Stimulated activated CD4-positive, alpha-beta T cell treated with anti-CD3 and anti-CD28 coated beads, Interleukin-2, amount 100 ng/mL, for 48 hours (primary cell): ENCODE measurements at regions not wholly inside any gene's neighbourhood (a gene's known extent, or its start where the extent isn't known, plus 50 kb on each side); places are given as distances from the start of the nearest gene placed in this dataset.

Experiments
- DNase-seq, 2 donors: peaks; one replicate each; pipeline ENCODE4 v3.0.0-alpha.2; 2020

DNA sequence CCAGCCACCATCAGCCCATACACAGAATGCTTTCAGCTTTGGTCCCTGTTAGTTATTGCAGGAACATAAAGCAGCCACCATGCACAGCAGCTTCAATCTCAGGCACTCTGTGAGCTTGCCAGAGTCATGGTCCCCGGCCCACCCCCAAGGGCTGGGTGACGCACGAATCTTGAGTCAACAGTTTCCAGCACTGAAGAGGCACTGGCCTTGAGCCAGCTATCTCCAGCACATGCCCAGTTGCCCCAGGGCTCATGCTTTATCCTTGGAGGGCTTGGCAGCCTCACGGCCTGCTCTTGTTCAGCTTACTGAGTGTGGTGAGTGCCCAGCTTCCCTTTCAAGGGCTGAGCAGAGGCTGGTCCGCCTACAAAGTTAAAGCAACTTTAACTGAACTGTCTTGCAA, 200.7 kb upstream of the RAB4A start:
- no peak for DNase-seq

DNA sequence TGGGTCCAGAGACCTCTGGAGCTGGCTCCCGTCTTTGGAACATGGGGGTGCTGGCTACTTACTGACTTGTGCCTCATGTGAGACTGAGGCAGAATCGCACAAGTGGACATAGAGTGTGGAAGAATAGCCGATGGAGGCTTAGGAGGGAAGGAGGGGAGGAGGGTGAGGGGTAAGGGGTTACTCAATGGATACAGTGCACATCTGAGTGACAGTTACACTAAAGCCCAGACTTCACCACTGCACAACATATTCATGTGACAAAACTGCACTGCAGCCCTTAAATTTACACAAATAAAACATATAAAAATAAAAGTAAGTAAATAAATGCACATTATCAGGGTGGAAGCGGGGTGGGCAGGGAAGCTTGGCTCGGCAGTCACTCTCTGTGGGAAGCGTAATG, 197.7 kb upstream of the RAB4A start:
- DNase-seq: no peak

DNA sequence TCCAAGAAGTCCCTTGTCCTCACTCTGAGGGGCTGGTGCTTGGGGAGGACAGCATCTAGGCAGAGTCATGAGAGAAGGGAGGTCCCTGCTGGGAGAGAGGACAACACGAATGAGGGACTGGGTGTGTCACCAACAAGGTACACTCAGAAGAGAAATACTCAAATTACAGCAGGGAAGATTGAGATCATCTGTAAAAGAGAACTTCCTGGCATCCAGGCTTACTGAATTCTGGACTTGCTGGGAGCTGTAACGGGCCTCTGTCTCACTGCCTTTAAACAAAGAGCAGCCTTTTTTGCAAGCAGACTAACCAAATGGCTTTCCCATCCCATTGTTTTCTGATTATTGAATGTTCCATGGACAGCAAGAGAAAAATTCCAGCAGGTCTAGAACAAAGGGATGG, 195.7 kb upstream of the RAB4A start:
- DNase-seq: no peak

DNA sequence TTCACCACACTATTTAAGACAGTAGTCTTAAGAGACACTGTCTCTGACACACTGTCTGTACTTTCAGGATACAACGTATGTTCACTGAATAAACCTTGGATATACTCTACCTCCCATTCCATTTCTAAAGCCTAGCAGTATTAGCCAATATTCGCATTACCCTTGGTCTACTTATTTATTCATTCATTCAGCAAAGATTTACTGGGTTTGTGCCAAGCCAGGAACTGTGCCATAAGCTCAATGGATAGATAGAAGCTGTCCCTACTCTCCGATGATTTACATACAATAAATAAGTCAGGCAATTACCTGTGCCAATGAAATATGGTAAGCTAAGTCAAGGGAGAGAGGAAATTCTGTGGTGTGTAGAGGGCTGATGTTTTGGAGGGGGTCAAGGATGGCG, 195.2 kb upstream of the RAB4A start:
- DNase-seq: no peak

DNA sequence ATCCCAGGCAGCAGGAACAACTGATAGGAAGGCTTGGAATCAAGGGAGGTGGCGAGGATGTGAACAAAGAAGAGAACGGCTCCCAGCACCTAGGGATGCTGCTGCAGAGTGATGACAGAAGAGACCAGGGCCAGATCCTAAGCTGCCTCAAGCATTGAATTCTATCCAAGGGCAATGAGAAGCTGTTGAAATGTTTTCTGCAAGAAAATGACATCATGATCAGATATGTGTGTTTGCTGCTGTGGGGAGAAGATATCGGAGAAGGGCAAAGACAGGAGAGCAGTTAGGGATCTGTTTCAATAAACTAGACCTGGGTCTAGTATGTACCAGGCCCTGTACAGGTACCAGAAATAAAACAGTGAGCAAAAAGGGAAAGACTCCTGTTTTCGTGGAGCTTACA, 194.7 kb upstream of the RAB4A start:
- DNase-seq: no peak

DNA sequence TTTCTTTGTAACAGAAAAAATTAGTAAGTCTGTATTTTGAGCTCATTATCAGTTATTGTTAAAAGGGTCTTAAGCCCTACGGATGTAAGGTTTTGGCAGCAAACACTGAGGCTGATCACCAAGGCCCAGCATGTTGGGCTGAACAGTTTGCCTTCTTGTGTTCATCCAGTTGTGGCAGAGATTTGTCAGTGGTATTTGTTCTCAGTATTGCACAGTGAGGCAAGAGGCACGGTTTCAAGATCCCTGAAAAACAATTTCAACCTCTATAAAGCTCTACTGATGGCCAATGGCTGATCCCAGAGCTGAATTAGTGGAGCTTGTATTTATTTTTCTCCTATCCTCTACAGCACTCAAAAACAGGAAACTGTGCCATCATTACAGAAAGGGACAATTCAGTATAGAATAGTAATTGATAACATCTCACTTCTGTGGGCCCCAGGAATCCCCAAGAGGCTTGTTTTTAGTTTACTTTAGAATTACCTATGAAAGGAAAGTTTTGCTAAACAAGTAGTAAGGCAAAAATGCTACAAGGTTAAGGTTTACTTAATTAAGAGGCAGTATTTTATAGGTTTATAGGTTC, 191.8 kb upstream of the RAB4A start:
- DNase-seq: no peak

DNA sequence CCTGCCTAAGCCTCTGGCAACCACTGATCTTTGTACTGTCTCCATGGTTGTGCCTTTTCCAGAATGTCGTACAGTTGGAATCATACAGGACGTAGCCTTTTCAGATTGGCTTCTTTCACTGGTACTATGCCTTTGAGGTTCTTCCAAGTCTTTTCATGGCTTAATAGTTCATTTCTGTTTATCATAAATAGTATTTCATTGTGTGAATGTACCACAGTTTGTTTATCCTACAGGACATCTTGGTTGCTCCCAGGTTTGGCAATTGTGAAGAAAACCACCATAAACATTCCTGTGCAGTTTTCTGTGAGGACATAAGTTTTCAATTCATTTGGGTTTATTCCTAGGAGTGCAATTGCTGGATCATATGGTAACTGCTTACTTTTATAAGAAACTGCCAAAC, 190.6 kb upstream of the RAB4A start:
- no peak for DNase-seq

DNA sequence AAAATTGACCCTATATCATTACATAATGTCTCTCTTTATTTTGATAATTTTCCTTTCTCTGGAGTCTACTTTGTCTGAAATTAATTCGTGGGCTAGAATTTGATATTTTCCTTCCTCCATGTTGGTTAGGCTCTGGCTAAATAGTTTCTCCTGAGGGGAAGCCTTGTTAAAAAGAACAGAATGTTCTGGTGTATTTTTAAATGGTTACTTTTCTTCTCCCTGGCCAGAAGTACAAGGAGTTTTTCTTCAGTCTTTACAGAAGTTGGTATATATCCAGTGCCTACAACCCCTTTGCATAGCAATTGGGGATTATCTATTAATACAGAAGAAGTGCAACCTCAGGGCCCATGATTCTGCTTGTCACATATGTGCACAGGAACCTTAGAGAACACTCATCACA, 185.6 kb upstream of the RAB4A start:
- DNase-seq: no peak

DNA sequence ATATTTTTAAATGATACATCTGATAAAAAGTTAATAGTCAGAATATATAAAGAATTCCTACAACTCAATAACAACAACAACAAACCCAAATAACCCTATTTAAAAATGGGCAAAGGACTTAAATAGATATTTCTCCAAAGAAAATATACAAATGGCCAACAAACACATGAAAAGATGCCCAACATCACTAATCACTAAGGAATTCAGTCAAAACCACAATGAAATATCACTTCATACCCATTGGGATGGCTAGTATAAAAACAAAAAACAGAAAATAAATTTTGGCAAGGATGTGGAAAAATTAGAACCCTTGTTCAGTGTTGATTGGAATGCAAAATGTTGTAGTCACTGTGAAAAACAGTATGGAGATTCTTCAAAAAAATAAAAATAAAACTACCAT, 184.8 kb upstream of the RAB4A start:
- DNase-seq: no peak

DNA sequence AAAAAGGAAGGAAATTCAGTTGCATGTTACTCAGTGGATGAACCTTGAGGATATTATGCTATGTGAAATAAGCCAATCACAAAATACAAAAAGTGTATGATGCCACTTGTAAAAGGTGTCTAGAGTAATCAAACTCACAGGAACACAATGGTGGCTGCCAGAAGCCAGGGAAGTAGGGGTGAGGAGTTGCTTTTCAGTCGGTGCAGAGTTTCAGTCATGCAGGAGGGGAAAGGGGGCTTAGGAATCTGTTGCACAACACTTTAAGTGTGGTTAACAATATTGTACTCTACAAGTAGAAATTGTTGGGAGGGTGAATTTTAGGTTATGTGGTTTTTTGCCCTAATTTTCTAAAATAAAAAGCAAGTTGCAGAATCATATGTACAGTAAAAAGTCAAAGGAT, 184.2 kb upstream of the RAB4A start:
- no peak for DNase-seq

DNA sequence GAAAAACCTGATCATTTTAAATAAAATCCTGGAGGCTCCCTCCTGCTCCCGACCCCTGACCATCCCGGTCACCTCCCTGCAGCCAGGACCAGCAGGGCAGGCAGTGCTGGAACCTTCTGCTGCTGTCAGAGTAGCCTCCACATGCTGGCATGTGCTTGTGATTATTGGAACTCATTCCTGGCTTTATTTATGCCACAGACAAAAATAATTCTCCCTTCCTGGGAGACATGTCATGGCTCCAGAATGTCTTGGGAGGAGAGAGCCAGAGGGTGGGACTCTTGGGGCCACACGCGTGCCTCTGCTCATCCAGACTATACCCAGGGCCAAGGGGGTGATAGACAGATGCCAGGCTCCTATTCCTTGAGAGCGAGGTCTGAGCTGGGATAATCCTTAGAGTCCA, 183.6 kb upstream of the RAB4A start:
- DNase-seq: no peak

DNA sequence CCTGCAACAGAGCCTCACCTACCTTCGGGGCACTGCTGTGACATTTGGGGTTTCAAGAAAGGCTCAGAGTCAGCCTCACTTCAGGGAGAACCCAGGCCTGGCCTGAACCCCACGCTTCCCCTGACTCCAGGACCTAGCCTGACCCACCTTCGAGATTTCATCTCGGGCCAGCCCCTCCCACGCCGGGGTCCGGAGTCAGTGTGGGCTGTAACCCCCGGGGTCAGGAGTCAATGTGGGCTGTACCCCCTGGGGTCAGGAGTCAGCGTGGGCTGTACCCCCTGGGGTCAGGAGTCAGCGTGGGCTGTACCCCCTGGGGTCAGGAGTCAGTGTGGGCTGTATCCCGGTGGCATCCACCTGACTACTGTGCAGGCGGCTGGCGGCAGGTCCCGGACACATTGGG, 183.0 kb upstream of the RAB4A start:
- DNase-seq: no peak

DNA sequence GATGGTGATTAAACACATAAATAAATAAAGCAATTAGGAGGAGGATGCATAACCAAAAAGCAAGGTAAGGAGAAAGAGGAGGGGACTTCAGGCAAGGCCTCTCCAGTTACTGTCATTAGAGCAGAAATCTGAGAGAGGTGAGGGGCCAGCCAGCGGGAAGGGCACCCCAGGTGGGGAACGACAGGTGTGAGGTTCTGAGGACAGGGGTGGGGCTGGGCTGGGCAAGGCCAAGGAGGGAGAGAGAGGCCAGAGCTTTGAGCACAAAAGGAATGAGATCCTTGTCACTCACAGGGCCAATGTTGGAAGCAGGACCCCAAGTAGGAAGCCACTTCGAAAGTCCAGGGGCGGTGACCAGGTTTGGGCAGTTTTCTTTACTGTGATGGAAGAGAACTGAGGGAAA, 182.2 kb upstream of the RAB4A start:
- DNase-seq: no peak

DNA sequence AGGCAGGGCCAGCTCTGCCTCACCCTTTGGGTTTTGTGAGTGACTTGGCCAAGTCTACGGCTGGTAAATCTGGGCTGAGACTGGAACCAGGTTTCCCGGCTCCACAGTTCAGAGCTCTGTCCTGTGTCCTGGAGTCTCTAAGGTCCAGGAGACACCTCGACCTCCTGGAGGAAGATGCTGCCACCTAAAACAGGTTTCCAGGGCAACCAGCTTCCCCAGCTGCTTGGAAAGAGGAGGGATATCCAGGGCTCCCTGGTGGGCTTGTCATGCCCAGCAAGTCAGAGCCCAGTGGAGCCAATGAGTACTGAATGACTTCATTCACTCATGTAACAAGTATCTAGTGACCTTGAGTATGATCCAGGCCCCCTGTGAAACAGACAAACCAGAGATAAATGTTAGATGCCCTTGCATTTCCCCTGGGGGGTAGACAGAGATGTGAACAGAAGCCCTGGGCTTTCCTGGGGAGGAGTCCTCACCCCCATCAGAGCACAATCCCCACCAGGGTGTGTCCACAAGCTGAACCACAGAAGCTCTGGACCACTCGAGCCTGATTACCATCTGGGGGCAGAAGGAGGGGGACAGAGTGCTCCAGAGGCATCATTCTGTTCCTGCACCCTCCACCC, 181.2 kb upstream of the RAB4A start:
- DNase-seq: no peak

DNA sequence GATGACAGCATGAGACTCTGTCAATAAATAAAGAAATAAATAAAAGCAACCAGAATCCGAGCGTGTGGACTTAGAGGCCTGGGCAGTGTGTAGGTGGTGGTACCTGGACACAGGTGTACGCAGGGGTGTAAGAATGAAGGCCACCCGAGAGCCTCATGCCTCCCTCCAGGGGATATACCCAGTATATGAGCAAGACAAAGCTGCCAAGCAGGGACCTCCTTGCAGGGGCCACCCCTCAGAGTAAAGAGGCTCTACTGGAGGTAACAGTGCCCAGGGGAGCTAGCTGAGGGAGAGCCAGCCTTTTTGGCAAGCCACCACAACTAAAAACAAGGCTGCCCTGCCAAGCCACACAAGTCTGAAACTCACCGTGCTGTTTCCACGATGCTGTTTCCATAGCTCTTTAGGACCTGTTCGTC, 179.2 kb upstream of the RAB4A start:
- DNase-seq: no peak

DNA sequence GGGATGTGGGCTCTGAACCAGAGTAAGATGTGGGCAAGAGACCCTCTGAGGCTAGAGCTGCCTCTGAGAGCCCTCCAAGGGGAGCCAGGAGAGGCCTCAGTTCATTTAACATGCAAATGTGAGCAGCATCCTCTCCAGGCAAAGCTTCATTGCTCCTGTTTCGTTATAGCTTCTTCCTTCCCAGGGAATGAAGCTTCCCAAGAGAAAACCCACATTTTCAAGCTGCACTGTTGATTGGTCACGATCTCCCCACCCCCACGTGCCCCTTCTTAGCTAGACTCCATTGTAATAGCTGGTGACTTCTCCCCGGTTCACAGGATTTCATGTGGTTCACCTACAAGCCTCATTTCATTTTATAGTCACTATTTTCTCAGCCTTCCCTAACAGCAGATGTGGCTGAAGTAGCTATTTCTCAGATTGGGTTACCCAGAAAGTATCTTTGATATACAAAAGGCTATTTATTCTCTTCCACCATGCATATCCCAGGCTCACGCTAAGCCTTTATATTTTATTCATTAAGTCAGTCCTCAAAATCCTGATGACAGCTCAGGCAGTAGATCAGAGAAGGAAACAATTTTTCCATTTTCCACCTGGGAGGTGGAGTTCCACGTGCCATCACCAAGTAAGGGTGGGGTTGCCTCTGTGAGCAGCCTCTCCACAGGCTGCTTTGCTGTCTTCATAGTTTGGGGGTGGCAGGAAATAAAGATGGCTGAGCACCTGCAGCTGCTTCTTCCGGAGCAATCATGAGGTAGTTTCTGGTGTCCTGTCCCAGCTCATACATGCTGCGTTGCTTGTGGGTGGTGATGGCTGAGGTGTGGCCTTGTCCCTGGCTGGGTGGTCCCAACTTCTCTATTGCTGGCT, 178.3 kb upstream of the RAB4A start:
- no peak for DNase-seq

DNA sequence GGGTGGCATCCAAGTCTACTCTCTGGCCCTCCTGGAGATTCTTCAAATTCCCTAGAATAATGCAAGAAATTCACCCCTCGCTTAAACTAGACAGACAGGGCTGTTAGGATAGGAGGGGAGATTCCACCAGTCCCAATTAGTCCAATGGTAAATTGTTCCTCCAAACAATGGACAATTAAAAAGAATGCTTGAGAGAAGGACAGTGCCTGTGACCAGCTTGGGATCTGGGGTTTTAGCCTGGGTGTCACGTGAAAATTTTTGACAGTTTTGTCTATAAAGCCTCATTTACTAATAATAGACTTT, 177.7 kb upstream of the RAB4A start:
- DNase-seq: no peak

DNA sequence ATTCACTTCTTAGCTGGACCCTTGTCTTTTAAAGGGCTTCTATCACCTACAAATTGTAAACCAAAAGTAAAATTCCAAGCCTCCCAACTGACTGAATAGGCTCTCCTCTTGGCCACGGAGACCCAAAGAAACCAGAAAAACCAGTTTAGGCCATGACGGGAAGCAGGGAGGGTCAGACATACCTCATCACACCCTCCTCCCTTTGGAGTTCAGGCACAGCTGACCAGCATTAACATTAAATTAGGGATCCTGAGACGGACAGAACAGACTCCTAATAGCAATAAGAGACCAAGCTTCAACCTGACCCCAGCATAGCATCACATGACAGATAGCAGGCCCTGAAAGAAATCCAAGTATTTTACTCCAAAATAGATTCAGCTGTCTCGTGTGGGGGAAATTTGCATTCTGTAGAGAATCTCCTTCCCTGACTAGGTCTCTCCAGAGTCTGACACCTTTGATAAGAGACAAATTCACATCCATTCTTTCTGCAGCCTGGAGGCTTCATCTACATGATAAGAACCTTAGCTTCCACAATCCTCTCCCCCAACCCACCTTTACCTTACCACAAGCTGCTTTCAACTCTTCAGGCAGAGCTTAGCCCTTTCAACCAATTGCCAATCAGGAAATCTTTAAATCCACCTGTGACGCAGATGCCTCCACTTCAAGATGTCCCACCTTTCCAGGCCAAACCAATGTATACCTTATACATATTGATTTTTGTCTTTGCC, 177.1 kb upstream of the RAB4A start:
- no peak for DNase-seq

DNA sequence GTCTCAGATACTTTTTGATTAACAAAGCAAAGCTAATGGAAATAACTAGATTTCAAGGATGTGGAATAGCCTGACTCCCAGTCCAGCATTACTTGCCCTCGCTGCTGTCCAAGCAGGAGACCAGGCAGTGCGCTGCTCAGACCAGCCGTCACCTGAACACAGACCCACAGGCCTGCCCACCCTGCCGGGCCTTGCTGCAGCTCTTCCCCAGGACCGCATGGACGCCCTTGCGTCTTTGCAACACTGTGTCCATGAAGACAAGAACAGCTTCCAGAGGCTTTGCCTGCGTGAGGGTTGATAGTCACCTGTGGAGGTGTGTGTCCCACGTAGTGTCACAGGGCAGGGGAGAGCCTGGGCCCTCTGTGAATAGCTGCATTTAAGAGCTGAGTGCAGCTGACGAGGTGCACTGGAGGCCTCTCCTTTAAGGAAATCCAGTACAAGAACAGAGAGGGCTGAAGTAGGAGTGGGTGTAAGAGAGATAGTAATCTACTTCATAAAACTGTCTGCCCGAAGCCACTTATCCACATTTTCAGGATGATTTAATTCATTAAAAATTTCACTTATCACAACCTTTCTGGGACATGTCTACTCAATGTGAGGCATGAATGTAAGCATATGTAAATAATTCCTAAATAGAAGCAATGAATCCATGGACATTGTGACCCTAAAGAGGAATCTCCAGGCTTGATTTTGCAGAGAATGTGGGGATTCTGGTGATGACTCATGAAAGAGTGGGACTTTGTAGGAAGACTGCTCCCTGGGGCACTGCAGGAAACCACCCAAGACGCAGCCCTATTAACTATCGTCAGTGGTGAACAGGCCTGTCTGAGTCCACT, 176.2 kb upstream of the RAB4A start:
- no peak for DNase-seq

DNA sequence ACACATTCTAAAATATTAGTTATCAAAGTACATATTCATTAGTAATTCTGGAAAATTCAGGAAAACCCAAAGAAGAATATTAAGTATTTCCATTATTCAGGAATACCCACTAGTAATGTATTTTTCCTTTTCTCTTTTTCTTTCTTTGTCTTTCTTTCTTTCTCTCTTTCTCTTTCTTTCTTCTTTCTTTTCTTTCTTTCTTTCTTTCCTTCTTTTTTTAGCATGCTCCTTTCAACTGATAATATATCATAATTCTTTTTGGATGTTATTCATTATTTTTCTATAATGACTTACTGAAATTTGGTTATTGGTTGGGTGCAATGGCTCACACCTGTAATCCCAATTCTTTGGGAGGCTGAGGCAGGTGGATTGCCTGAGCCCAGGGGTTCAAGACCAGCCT, 175.6 kb upstream of the RAB4A start:
- DNase-seq: no peak

DNA sequence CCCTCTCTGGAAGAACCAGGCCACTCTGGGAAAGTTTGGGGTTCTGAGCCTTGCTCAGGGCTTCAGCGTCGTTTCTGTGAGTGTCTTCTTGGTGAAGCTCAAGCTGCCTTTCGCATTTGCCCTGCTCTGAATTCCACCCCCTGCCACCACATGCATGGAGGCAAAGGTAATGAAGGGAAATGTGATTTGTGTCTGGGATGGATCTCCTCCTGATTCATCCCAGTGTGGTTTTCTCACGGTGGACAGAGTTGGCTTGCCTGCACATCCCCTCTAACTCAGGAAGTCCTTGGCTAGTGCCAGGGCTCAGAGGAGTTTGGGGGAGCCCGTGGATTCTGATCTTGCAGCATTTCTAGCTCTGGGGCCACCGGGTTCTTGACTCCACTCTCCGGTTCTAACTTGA, 173.6 kb upstream of the RAB4A start:
- DNase-seq: no peak

DNA sequence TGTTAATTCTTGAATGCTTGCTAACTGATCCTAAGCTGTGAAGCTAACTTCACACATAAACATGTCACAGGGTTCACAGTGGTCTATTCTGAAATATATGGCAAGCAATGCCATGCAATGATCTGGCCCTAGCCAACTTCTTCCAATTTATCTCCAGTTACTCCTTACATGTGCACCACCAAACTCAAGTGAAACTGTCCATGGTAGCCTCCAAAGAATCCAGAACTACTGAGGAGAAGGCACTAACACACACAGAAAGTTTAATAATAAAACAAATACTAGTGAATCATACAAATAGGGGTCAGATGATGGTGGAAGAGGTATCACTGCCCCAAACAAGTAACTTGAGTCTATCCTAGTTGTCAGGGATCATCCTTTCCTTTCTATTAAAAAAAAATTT, 172.6 kb upstream of the RAB4A start:
- DNase-seq: no peak
